Activated CD4-positive, alpha-beta T cell treated with anti-CD3 and anti-CD28 coated beads, Interleukin-2, amount 50 U/mL, for 16 hours (primary cell): ENCODE measurements at regions not wholly inside any gene's neighbourhood (a gene's known extent, or its start where the extent isn't known, plus 50 kb on each side); places are given as distances from the start of the nearest gene placed in this dataset.
"Not testable (repeated sequence)": the region's sequence is repeated elsewhere in the genome, so short reads cannot be mapped to it uniquely, and the experiment has no call there.

Experiments
- DNase-seq: peaks from one replicate; pipeline ENCODE4 v3.0.0-alpha.2; 2020

DNA sequence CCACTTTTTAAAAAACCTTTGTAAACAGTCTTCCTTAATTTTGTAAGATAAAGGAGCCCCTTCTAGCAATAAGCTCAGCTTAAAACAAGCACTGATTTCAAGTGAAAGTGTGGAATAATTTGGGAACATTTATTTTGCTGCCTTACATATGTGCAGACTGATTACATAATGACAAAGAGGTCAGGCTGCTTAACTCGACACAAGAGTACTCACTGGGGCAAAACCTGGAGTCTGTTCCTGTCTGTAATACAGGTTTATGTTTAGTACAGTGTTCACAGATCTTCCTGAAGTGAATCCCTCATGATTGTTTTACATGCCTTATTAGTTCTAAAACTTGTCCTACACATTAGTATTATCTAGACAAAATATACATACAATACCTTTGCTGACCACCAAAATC is 609.8 kb downstream of the LMO7 start:
- DNase-seq: no peak

DNA sequence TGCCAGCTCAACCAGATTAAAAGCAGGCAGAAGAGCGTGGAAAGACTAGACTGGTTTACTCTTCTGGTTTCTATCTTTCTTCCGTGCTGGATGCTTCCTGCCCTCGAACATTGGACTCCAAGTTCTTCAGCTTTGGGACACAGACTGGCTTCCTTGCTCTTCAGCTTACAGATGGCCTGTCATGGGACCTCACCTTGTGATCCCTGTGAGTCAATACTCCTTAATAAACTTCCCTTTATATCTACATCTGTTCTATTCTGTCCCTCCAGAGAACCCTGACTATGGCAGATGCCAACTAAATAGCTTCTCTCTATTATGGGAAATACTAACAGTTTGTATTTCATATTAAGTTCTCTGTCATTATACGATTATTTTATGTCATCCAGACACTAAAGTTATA is 609.1 kb downstream of the LMO7 start:
- DNase-seq: no peak

DNA sequence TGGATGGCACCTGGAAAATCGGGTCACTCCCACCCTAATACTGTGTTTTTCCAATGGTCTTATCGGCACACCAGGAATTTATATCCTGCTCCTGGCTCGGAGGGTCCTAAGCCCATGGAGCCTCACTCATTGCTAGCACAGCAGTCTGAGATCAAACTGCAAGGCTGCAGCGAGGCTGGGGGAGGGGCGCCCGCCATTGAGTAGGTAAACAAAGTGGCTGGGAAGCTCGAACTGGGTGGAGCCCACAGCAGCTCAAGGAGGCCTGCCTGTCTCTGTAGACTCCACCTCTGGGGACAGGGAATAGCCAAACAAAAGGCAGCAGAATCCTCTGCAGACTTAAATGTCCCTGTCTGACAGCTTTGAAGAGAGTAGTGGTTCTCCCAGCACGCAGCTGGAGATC is 607.0 kb downstream of the LMO7 start:
- not testable (repeated sequence) for DNase-seq

DNA sequence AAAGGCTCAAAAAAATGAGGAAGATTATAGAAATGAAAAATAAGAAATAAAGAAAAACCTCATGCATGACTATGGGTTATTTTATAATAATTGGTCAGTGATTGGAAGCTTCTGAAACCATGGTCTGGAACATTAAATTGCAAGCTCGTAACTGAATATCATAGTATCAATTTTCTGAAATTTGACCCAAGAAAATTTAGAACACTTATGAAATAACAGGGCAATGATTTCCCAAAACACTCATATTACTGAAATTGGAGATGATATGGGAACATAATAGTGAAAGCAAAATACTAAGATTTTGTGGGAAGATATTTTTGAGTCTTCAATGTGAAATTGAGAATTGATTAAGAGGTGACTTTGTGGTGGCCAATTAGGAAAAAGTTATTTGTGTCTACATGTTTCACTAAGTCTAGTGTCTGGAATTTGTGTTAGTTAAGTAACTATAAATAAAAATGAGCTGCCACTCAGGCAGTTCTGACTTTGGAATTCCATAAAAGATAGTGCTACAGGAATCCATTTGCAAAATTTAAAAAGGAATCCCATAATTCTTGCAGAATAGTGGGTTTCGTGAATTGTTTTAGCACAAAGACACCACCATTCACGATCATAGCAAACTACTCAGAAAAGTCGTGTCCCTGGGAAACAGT is 603.0 kb downstream of the LMO7 start:
- no peak for DNase-seq

DNA sequence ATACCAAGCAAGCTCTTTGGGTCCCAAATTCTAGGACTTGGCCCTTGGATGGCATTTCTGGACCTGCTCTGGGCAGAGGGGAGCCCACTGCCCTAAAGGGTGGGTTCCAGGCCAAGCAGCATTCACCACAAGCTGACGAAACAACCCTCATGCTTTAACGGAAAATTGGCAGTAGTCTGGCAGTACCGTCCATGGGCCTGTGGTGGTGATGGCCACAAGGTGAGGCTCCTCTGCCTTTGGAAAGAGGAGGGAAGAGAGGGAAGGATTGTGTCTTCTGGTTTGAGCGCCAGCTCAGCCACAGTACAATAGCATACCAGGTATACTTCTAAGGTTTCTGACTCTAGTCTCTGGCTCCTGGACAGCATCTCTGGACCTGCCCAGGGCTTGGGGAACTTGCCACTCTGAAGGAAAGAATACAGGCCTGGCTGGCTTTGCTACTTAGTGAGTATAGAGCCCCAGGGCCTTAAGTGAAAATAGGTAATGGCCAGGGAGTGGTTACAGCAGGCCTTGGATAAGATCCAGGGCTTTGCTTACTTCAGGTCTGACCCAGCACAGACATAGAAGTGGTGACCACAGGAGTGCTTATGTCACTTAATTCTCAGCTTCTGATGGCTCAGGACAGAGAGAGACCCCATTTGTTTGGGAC is 595.5 kb downstream of the LMO7 start:
- DNase-seq: no peak

DNA sequence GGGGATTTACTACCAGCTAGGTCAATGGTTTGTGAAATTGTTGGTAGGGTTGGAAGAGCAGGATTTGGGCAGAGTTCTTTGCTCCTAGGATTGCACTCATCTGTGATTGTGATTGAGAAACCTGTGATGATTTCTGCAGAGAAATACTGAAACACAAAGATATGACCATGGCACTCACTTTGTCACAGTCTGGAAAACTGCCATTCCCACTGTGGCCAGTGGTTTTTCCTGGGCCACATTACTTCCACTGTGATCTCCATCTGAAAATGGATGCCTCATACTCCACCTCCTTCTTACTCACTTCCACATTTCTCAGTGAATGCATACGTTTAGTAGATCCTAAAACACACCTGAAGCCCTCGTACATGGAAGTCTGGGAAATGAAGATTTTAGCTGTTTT is 593.2 kb downstream of the LMO7 start:
- DNase-seq: no peak

DNA sequence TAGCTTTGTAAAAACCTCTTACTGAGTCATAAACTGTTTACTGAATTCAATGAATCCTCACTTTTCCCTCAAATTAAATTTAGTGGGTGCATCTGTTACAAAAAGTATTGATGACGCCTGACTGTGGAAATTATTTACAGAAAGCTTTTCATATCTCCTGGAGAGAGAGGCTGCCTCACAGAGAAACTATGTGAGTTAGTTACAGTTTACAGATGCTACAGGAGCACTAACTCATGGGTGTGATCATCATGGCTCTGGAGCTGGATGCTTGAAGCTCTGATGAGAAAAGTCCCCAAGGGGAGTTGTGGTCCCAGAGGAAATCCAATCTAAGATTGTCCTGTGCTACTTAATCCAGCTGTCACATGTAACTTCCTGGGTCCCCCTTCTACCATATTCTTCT is 590.8 kb downstream of the LMO7 start:
- DNase-seq: no peak

DNA sequence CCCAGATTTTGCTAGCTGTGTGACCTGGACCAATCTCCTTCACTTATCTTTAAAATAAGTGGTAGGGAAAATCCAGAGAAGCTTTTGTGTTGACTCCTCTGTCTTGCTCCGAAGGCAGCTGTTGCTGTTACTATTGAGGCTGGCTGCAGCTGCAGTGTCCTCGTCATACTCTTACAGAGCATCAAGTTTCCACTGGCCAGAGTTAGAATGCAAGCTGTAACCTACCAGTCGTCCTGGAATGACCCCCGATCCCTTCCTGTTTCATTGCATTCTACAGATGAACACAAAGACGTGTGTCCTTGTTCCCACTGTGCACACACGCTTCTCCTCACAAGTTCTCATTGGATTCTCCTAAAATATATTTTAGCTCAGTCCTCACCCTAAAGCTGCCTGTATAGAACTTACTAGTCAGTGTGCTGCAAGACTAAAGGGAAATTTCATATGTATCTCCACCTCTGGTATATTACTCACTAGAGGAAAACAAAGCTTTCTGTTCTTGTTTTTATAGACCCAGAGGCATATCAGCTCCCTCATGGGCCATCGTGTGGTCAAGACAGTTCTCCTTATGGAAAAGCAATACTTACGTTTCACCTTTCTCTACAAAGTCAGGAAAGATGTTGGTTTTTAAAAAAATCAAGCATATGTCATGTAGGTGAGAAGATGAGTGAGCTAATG is 589.8 kb downstream of the LMO7 start:
- no peak for DNase-seq

DNA sequence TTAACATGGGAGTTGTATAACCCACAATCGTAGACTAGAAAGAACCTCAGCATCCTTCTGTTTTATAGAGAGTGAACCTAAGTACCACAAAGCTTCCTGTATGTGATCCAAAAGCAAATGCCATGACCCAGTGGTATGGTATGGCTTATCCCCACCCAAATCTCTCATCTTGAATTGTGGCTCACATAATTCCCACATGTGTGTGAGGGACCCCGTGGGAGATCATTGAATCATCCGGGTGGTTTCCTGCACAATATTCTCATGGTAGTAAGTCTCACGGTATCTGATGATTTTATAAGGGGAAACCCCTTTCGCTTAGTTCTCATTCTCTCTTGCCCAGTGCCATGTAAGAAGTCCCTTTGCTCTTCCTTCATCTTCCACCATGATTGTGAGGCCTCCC is 587.9 kb downstream of the LMO7 start:
- no peak for DNase-seq

DNA sequence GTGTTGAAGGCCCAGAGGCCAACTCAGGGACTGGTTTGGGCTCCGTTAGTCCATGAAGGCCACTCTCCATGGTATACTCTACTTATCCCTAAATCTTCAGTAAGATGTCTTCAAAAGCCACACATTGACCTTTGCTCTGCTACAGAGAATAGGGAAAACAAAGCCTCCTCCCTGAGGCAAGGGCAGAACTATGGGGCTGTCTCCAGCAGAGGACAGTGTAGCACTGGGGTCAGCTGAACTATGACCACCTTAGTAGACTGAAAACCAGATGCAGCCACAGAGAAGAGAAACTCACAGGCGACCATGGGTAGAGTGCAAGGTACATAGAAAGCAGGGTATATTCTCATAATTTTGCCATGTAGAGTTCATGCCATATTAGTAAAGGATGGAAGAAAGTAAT is 587.4 kb downstream of the LMO7 start:
- DNase-seq: no peak

DNA sequence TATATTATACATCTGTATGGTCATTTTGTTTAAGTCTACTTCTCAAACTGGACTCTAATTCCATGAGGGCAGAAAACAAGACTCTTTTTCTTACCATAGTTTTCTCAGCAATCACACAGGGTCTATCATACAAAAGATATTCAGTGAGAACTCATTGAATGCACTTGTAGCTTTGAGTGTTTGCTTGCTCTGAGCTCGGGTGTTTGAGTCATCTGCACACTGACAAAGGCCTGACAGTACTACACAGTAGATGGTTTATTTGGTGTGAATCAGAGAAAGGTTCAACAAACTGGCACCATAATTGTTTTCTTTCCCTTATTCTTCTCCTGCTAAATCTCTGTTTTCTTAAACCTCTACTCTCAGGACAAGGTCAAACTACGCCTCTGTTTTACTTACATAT is 586.4 kb downstream of the LMO7 start:
- DNase-seq: no peak

DNA sequence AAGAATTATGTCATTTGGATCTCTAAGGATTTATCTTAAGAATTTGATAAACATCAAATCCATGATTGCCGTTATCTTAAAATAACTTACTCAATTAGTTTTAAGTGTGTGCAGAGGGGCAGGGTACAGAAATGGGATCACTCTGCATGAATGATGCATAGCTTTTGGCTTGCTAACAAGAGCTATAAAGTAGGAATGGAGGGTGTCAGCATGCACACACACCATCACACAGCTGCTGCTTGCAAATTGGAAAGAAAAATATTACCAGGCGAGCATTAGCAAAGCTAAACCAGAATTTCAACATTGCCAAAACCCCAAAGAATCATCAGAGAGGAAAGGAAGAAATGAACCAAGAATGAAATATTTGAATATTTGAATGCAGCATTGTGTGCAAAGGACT is 580.6 kb downstream of the LMO7 start:
- DNase-seq: no peak

DNA sequence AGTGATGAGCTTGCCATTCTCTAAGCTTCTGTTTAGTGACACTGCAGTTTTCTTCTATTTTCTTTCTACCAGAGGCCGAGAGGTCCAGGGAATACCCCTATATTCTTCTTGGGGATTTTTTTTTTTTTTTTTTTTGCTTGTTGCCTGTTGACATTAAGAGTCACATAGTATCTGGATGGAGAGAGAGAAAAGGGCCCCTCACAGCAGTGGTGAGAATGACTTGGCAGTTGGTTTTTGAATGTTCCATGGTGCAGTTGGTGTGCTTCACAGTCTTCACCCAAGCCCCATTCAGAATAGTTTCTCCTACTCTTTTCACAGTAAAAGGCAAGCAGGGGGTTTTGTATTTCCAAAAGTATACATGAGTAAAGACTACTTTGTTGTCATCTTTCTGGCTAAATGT is 577.9 kb downstream of the LMO7 start:
- DNase-seq: no peak

DNA sequence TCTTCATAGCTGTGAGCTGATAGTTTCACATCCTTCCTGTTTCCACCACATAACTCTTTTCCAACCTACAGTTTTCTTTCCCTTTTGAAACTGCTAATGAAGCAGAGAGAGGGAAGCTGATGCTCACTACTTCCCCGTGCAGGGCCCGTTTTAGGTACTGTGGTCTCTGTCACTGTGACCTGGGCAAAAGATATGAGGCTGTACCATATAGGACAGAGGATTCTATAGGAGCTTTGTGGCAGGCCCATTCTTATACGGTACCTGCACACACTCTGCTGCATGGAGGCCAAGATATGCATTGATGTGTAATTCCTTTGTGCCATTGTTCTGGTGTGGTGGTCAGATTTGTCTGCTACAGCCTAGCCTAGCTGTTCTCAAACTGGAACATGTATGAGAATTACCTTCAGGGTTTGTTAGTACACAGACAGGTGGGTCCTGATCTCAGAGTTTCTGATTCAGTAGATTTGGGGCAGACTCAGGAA is 577.3 kb downstream of the LMO7 start:
- DNase-seq: no peak

DNA sequence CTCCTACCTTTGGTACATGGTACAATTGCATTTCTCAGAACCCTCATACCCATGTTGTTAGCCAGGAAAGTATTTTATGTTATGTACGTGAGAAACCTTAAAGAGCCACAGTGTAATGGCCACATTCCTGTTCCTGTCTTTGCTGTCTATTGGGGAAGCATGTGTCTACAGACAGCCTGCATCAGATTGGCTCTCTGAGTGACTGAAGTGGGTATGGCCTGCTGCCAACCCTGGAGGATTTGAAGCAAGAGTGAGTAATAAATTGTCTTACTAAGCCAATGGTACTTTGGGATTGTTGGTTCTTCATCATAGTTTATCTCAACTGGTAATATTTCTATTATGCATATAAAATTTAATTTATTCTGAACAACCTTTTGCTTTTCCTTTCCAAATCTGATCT is 574.1 kb downstream of the LMO7 start:
- no peak for DNase-seq

DNA sequence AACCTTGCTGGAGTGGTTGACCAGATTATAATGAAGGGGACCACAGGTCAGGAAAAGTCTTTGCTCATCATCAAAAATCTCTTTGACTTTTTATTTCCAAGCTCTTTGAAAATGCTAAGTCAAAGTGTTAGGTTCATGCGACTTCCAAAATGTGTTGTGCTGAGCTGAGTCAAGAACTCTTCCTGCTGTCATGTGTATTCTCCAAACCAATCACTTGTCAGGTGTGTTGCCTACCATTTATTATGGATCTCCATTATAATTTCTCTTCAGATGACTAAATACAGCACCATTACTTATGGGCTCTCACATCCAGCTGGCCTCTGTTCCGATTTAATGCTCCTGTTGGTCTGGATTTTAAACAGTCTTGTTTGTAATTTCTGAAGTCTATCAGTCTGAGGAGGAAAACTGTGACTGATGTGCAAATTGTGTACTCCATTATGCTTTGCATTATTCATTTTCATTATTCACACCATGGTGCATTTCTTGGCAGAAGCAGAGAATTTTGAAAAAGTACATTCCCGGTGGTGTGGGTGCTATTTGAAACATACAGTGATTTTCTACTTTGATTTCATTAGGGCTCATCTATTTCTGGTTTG is 562.5 kb downstream of the LMO7 start:
- DNase-seq: no peak

DNA sequence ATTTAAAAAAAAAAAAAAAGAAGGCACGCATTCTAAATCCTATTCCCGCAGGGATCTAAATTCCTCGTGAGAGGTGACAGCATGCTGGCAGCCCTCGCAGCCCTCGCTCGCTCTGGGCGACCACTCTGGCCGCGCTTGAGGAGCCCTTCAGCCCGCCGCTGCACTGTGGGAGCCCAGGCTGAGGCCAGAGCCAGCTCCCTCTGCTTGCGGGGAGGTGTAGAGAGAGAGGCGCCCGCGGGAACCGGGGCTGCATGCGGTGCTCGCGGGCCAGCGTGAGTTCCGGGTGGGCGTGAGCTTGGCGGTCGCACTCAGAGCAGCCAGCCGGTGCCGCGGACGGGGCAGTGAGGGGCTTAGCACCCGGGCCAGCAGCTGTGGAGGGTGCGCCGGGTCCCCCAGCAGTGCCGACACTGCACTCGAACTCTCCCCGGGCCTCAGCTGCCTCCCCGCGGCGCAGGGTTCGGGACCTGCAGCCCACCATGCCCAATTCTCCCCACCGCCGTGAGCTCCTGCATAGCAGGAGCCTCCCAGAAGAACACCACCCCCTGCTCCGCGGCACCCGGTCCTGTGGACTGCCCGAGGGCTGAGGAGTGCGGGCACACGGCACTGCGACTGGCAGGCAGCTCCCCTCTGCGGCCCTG is 553.9 kb downstream of the LMO7 start:
- no peak for DNase-seq

DNA sequence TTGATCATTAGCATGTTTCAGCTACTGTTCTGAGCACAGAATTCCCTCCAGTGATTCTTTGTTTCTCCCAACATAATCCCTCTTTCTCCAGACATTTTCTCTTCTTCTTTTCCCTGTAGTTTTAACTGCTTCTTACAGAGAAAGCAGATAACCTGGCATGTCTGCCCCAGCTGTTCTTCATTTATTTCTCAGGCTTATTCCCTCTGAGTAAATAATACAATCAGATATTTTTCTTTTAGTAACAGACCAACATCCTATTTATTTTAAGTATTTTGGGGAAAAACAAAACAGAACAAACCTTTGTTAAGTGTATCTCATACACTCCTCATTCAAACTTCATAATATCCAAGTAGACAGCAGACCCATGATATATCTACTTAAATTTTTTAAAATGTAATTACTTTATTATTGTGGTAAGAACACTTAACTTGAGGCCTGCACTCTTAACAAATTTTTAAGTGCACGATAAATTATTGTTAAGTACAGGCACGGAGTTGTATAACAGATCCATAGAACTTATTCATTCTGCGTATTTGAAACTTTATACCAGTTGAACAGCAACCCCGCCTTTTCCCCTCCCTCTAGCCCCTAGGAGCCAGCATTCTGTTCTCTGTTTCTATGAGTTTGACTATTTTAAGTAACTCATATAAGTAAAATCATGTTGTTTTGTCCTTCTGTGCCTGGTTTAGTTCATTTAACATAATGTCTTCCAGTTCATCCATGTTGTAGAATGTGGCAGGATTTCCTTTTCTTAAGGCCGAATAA is 540.0 kb downstream of the LMO7 start:
- no peak for DNase-seq

DNA sequence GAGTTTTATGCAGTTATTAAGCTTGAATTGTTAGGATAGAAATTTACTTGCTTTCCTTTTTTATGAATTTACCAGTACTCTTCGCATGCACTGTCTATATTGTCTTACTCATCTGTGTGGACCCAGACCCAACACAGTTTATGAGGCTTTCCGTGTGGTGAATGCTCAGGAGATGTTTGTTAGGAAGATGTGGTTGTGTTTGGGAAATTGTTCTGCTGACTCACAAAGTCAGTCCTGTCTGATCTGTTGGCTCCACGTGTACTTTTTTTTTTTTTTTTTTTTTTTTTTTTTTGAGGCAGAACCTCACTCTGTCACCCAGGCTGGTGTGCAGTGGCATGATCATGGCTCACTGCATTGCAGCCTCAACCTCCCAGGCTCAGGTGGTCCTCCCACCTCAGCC is 532.5 kb downstream of the LMO7 start:
- DNase-seq: no peak

DNA sequence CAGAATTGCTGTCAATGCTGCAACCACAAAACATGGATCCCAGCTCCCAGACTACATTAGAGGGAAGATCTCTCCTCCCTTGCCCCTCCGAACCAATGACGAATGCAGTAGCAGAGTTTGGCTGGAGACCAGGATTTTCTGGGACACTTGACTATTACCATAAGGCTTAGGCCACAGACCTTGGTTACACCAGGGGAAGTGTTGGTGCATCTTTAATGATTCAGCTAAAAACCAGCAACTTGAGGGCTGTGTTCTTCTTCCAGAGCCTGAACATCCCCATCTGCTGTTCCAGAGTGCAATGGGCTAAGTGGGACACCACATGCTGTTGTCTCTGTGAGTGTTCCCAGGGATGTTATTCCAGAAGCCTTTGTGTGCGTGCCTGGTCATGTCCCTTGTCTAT is 528.2 kb downstream of the LMO7 start:
- no peak for DNase-seq

DNA sequence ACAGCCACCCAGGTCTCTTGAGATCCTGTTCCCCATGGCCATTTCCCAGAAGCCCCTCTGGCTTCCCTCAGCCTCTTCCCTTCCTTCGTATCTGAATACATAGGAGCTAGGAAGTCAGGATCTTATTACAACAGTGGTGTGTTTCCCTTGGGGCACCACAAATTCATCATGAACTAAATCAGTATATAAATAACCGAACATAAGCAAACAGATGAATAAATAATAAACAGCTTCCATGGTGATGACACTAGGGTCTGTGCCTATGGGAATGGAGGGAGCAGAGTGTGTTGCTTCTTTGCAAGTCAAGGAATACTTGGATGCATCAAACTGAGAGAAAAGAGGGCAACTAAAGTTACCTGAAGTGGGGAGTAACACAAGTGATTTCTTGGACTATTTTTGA is 527.6 kb downstream of the LMO7 start:
- DNase-seq: no peak
